G401 (cell line): ENCODE measurements at regions not wholly inside any gene's neighbourhood (a gene's known extent, or its start where the extent isn't known, plus 50 kb on each side); places are given as distances from the start of the nearest gene placed in this dataset.
"Not testable (repeated sequence)": the region's sequence is repeated elsewhere in the genome, so short reads cannot be mapped to it uniquely, and the experiment has no call there.

Experiments used
- DNase-seq: peaks from one replicate; pipeline ENCODE4 v3.0.0-alpha.2; 2015; ENCODE audit warnings: low spot score
- in situ Hi-C: cut with HindIII; loops from 2 replicates; pipeline ENCODE4 v1.10.0; 2016; ENCODE audit warnings: low sequenced_read_pairs, mixed read lengths

DNA sequence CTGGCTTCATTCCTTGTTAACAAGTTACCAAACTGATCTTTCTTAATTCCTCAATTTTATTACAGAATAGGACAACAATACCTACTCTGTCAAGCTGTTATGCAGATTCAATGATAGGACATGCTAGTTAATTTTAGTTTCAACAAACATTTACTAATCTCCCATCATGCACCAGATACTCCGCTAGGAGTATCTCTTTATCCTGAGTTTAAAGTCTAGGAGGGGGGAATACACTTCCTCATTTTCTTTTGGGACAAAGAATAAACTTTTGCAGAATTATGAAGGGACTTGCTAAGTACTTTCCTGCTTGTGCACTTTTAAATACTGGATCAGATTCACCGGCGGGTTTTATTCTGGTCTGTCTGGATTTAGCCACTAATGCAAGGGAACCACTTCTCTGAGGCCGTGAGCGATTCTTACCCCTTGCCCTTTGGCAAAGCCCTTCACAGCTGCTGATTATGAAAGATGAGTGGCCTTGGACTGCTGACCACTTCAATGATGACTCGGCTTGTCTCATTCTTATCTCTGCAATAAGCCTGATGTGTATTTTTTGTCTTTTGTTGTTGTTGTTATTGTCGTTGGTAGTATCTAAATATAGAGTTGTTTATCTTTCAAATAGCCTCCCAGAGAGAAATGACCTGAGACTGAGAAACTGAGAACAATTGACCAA is 73.9 kb downstream of the RMI1 start:
- in situ Hi-C loops: no loop called here
- no peak for DNase-seq

DNA sequence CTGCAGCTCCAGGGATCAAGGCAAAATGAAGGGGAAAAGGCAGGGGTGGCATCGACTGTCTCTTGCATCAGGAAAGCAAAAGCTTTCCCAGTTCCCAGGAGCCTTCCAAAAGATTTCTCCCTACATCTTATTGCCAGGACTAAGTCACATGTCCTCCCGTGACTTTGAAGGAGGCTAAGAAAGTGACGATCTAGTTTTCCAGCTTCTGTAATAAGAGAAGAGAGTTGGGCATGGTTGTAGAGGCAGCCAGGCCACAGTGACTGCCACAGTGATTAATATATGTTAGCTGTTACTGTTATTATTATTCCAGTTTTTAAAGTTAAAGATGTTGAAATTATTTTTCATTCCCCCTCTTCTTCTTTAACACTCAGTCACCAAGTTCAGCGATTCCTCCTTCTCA is 77.1 kb downstream of the RMI1 start:
- DNase-seq: no peak
- in situ Hi-C loops: no loop called here

DNA sequence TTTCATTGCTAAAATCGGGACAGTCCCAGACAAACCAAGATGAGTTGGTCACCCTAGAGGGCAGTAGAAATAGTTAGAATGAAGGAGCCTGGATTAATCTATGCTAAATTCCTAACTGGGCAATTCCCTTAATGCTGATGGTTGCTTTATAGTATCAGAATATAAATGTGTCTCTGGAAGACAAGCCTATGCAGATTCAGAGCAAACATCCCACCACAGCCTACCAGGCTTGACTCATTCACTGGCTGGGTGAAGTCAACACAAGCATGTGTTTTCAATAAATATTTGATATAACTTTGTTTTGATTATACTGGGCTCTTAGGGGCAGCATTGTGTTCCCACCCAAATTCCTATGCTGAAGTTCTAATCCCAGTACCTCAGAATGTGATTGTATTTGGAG is 79.3 kb downstream of the RMI1 start:
- in situ Hi-C loops: no loop called here
- DNase-seq: no peak

DNA sequence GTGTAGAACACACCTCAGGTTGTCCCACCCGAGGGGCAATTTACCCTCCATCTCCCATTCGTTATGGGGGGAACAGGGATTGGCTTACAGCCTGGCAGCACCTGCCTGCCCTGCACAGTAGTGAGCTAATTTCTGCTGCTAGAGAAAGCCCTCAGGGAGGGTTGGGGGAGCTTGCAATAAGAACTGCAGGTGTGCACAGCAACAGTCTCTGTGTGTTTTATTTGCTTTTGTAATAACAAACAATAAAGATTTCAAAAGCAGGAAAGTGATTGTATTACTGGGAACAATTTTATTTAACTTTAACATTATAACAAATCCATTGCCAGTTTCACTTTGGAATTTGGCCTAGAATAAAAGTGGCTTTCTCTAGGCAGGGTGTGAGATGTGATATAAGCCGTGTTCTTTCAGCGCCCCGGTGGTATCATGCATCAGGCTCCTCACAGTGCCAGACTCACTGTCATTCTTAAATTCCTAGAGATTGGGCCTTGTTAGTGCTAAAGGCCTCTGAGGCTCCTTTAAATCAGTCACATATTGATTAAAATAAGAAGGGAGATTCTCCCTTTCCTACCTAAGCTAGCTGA is 81.1 kb downstream of the RMI1 start:
- in situ Hi-C loops: no loop called here
- no peak for DNase-seq

DNA sequence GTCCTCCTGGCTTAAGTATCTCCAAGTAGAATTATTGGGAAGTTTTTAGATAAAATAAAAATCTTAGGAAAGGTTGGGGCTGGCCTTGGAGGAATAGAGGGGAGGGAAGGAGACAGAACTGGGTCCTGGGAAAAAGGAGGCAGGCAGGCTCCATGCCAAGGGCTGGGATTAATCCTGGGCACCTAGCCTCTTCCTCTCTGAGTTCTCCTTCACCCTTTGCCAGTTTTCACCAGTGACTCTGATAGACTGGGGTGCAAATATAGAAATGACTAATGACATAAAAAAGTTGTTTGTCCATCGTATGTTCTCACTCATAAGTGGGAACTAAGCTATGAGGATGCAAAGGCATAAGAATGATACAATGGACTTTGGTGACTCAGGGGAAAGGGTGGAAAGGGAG is 81.9 kb downstream of the RMI1 start:
- DNase-seq: peak; percentile 24

DNA sequence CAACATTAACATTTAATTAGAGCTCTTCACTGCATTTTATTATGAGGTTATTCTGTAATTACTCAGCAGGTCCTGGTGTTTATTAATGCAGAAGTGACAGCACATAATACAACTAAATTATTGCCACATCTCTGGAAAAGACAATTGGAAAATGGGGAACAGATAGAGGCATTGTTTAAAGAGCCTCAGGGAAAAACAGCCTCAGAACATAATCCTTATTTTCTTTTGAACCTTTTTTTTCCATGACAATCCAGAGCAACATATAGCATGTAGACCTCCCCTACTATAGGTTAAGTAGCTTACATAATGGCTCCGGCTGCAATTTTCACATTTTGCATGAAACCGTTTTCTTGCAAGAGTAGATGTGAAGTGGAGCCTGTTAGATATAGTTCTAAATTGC is 87.2 kb downstream of the RMI1 start:
- DNase-seq: no peak
- in situ Hi-C loops: no loop called here

More for the DNA sequence above, 81.9 kb downstream of the RMI1 start:
- in situ Hi-C loops: no loop called here

DNA sequence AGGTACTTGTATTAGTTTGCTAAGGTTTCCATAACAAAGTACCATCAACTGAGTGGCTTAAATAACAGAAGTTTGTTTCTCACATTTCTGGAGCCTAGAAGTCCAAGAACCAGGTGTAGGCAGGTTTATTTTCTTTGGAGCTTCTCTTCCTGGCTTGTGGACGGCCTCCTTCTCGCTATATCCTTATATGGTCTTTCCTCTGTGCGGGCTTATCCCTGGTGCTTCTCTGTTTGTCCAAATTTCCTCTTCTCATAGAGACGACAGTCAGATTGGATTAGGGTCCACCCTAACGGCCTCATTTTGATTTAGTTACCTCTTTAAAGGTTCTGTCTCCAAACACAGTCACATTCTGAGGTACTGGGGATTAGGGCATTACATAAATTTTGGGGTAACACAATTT is 88.3 kb downstream of the RMI1 start:
- in situ Hi-C loops: no loop called here
- DNase-seq: no peak

DNA sequence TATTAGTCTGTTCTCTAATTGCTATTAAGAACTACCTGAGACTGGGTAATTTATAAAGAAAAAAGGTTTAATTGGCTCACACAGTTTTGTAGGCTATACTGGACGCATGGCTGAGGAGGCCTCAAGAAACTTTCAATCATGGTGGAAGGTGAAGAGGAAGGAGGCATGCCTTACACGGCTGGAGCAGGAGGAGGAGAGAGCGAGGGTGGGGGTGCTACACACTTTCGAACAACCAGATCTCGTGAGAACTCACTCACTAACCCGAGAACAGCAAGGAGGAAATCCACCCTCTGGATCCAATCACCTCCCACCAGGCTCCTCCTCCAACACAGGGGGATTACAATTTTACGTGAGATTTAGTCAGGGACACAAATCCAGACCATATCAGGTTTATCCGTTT is 90.0 kb downstream of the RMI1 start:
- in situ Hi-C loops: no loop called here
- DNase-seq: no peak

DNA sequence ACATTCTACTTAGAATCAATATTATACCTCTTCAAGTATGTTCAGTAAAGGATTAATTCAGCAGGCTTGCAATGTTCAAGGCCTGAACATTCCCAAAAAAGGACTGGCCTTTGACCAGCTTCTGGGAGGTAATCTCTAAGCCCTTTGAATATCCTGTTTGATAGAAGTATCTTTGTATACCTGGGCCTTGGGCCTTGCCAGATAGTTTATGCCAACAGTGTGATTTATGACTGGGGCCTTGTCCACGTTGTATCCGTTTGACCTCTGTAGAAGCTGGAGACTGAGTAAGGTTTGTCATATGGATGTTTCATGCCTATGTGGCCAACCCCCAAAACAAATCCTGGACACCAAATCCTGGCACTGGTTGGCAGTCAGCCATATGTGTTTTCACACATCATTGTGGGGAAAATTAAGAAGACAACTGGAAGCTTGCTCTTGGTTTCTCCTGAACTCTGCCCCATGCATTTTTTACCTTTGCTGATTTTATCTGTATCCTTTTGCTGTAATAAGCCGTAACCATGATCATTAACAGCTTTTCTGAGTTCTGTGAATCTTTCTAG is 92.1 kb downstream of the RMI1 start:
- DNase-seq: no peak
- in situ Hi-C loops: no loop called here

DNA sequence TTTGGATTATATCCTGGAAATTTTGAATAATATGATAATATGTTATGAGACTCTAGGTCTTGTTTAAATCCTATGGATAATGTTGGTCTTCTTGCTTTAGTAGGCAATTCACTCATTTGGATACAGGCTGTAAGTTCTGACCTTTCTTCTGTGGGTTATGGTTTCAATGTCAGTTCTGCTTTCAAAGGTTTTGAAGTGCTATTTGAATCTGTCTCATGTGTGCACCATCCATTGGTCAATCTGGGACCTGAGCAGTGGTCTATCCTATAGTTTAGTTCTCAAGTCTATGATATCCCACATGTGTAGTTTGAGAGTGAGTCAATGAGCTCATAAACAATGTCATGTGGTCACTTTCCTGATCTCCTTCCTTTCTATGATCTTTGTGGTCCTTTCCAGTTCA is 94.4 kb downstream of the RMI1 start:
- DNase-seq: no peak
- in situ Hi-C loops: no loop called here

DNA sequence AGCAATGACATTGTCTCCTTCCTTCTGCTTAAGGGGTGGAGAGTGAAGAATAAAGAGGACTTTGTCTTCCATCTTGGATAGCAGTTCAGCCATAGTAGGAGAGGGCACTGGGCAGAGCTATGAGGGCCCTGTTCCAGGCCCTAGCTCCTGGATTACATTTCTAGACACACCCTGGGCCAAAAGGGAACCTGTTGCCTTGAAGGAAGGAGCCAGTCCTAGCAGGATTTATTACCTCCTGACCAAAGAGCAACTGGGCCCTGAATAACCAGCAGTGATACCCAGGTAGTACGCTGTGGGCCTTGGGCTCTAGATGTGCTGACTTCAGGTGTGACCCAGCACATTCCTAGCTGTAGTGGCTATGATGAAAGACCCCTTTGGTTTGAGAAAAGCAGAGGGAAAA is 95.8 kb downstream of the RMI1 start:
- in situ Hi-C loops: no loop called here
- no peak for DNase-seq

DNA sequence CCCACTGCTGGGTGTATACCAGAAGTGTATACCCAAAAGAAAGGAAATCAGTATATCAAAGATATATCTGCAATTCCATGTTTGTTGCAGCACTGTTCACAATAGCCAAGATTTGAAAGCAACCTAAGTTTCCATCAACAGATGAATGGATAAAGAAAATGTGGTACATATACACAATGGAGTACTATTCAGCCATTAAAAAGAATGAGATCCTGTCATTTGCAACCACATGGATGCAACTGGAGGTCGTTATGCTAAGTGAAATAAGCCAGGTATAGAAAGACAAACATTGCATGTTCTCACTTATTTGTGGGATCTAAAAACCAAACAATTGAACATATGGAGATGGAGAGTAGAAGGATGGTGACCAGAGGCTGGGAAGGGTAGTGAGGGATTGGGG is 97.2 kb downstream of the RMI1 start:
- in situ Hi-C loops: not testable (repeated sequence)

DNA sequence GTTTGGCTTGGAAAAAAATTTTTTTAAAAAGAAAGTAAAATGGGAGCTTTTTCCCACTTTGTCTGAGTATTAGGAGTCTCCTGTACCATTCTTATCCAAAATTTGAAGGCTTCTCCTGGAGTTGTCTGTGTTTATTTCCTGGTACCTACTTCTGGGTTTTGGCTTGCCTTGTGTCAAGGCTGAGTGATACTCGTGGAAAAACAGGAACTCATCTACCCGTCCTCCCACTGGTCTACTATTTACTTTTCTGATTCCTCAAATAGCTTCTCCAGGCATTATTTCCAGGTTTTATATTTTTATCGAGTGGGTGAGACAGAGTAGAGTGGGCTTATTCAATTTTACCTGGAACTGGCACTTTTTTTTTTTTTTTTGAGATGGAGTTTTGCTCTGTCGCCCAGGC is 99.4 kb downstream of the RMI1 start:
- in situ Hi-C loops: no loop called here

More for the DNA sequence above, 97.2 kb downstream of the RMI1 start:
- not testable (repeated sequence) for DNase-seq

DNA sequence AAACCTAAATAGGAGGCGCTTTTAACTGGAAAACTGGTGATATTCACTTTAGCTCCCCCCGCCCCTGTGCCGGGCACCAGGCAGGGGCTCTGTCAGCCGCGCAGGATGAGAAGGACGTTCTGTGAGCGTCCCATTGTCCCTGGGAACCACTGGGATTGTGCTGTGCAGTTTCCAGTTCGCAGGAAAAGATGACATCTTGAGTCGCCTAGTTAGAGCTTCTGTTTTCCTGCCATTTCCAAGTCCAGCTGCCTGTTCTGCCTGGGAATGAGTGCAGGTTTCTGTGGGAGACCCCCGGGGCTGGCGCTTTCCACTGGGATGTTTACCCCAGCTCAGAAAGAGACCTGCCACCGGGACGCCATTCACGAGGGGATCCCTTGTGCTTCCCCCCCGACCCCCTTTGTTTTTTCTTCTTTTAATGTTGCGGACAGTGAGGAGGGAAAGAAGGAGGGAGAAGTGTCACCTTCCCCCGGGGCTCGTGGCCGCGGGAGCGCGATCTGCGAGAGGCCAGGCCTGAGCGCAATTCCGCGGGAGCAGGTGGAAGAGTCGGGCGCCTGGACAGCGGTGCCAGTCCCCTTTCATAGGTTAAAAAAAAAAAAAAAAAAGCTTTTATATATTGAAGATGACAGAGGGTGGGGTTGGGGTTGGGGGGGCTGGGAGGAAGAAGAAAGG is 121.5 kb downstream of the RMI1 start:
- peak; percentile 30 for DNase-seq
- in situ Hi-C loops: no loop called here

More for the DNA sequence above, 99.4 kb downstream of the RMI1 start:
- no peak for DNase-seq

DNA sequence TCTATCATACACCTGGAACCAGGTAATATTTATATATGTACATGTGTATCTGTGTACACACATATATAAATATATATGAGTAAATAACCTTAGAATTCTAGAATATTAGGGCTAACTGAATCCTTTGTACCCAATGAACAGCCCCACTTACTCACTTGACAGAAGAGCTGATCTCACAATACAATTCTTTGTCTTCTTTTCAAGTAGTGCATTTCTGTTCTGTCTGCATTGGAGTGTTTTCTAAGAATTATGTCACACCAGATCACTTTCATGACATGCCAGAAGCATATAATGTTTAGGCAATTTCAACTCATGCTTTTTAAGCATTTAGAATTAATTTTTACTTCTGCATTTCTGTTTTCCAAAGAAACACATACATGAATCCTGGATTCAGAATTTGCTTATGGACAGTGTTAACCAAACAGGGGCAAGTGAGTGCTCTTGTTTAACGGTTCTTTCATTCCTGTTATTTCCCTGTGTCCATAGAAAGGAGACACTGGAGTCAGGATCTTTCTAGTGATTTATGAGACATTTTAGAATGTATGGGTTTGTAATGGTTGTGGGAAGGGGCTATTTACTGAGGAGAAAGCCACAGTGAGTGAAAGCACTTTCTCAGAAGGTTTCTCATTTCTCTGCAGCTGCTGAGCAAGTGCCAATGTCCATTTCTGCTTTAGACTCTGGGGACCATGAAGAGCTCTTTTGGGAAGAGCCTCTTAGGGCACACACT is 123.2 kb downstream of the RMI1 start:
- DNase-seq: no peak
- in situ Hi-C loops: no loop called here

DNA sequence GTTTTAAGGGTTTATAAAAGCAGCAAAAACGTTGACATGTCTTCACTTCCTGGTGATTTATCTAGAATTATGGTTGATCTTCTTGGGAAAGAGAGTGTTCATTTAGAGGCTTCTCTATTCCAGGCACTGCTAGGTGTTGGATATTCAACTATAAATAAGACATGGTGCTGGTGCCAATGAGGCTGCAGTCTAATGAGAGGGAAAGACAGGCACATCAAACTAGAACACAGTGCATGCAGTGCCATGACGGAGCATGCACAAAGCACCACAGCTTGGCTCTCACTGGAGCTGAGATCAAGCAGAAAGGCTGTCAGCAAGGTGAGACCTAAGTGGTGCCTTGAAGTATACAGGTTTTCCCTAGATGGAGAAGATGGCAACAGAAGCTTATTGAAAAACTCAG is 126.5 kb downstream of the RMI1 start:
- in situ Hi-C loops: no loop called here
- no peak for DNase-seq

DNA sequence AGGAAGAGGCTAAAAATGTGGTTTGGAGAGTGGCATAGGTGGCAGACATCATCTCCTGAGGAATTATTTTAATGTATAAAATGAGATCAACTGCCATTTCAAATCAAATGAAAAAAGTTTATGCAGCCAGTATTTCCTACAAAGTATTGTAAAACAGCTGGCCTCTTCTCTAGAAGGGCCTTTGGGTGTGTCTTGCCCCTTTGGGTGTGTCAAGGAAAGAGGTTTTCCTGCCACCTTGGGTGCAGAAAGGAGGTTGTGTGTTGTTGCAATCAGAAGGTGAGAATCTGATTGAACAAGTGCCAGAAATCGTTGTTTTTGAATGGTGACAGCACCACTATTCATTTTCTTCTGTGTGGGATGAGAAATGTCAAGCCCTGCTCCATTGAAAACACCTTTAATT is 127.4 kb downstream of the RMI1 start:
- DNase-seq: no peak
- in situ Hi-C loops: no loop called here

DNA sequence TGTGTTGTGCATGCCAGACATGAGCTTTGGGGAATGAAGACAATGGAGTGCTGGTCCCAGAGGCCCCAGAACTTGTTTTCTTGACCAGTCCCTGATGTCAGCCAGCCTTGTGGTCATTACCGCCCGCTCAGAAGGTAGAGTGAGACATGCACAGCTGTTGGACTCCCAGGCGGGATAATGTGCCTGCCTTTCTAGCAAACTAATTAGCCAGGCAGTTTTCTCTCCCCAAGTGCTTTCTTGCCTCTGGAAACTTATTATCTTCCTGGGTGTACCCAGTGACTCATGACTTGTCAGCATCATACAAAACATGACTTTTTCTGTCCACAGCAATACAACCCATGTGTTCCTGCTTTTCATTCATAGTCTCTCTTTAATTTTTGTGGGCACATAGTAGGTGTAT is 131.1 kb downstream of the RMI1 start:
- in situ Hi-C loops: no loop called here
- no peak for DNase-seq

DNA sequence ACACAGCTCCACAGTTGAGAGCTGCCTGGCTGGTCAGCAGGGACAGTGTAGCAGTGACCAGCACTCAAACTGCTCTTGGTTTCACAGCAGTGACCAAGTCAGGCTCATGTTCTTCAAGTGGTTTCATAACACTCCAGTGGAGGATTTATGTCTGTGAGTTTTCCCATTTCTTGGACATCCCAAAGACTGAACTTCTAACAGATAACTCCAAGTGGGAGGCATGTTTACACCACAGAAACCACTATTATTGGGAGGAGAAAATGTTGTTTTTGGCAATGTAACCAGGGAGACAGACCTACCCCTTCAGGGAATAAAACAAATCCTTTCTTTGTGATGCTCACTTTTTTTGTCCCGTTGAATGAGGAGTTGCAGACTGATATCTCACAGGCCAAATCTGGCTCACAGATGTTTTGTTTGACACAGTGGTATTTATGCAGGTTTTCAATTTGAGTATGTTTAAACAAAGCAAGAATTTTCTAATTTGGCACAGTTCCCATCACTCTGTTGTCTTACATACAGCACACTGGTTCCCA is 141.5 kb downstream of the RMI1 start:
- in situ Hi-C loops: no loop called here
- no peak for DNase-seq

DNA sequence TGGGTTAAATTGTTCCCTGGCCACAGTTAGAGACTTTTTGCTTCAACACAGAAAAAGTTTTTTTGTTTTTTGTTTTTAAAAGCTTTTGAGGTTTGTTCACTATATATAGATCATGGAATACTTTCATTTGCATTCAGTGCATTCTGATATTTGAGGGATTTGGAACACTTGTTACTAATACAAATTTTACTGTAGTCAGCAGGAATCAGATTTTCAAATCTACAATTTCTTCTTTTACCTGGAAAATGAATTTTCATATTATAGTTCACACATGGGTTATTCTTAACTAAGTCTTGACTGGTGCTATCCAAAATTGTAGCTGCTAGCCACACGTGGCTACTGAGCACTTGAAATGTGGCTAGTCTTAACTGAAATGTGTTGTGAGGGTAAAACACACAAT is 142.0 kb downstream of the RMI1 start:
- in situ Hi-C loops: no loop called here
- DNase-seq: no peak
